C4-2B (cell line): ENCODE measurements at regions not wholly inside any gene's neighbourhood (a gene's known extent, or its start where the extent isn't known, plus 50 kb on each side); places are given as distances from the start of the nearest gene placed in this dataset.

Experiments
- CTCF ChIP-seq: fragments of 450-650 bp; conservative IDR thresholded peaks from 2 replicates; pipeline ENCODE4 v1.5.1; 2017; ENCODE audit warnings: mild to moderate bottlenecking
- ZFX ChIP-seq: fragments of 450-650 bp; IDR thresholded peaks from 2 replicates; pipeline ENCODE4 v1.6.1; 2017

- TF ChIP-seq CTCF (no peak), ZFX (no peak)
Measured at GRCh38 chr2:191738667-191739066, 60.7 kb downstream of the NABP1 start.
